ENCODE measurements at regions not wholly inside any gene's neighbourhood (a gene's known extent, or its start where the extent isn't known, plus 50 kb on each side); places are given as distances from the start of the nearest gene placed in this dataset.

- DNase-seq (ENCODE audit: low spot score), result no peak
- ChIA-PET POLR2A (ENCODE audit: low non-redundant PET) (no interaction called here), CTCF (interaction anchor here (0.6 kb wide), 1 partner anchor 71 kb away, joined by 4 read pairs; no protein-coding TSS in a partner anchor)
- TF ChIP-seq CTCF (conservative IDR thresholded peaks at IDR 0.05; ENCODE audit: low read depth), result no peak
- no peak overlapping the region for H3K27ac ChIP-seq
Observed at GRCh38 chr3:87800516-87800915, 258.3 kb downstream of the CGGBP1 start.

GRCh38 chr3:87798567-87798947 lies 260.2 kb downstream of the CGGBP1 start:
- ChIA-PET POLR2A (ENCODE audit: low non-redundant PET) (no interaction called here), CTCF (no interaction called here)
- DNase-seq (ENCODE audit: low spot score), result no peak
- no peak for TF ChIP-seq CTCF (conservative IDR thresholded peaks at IDR 0.05; ENCODE audit: low read depth)
- no peak overlapping the region for H3K27ac ChIP-seq

- POLR2A ChIA-PET (ENCODE audit: low non-redundant PET), result no interaction called here
- H3K27ac ChIP-seq, result no peak overlapping the region
- TF ChIP-seq CTCF (conservative IDR thresholded peaks at IDR 0.05; ENCODE audit: low read depth), result no peak
- no peak for DNase-seq (ENCODE audit: low spot score)
- CTCF ChIA-PET, result no interaction called here
Observed at GRCh38 chr3:87797872-87798566, 260.8 kb downstream of the CGGBP1 start.

- POLR2A ChIA-PET (ENCODE audit: low non-redundant PET), result no interaction called here
- TF ChIP-seq CTCF (conservative IDR thresholded peaks at IDR 0.05; ENCODE audit: low read depth), result no peak
- no peak for DNase-seq (ENCODE audit: low spot score)
- CTCF ChIA-PET, result no interaction called here
- H3K27ac ChIP-seq, result no peak overlapping the region
Observed at GRCh38 chr3:87796843-87797185, 262.0 kb downstream of the CGGBP1 start.

GRCh38 chr3:87796137-87796842 lies 262.5 kb downstream of the CGGBP1 start:
- TF ChIP-seq CTCF (conservative IDR thresholded peaks at IDR 0.05; ENCODE audit: low read depth), result no peak
- ChIA-PET POLR2A (ENCODE audit: low non-redundant PET) (no interaction called here), CTCF (no interaction called here)
- no peak for DNase-seq (ENCODE audit: low spot score)
- no peak overlapping the region for H3K27ac ChIP-seq

GRCh38 chr3:87795701-87796100 lies 263.1 kb downstream of the CGGBP1 start:
- no peak for TF ChIP-seq CTCF (conservative IDR thresholded peaks at IDR 0.05; ENCODE audit: low read depth)
- CTCF ChIA-PET, result no interaction called here
- POLR2A ChIA-PET (ENCODE audit: low non-redundant PET), result no interaction called here

More at GRCh38 chr3:87795701-87796100, 263.1 kb downstream of the CGGBP1 start:
- no peak for DNase-seq (ENCODE audit: low spot score)
- H3K27ac ChIP-seq, result no peak overlapping the region
